GM23248 (cell line): ENCODE measurements at regions not wholly inside any gene's neighbourhood (a gene's known extent, or its start where the extent isn't known, plus 50 kb on each side); places are given as distances from the start of the nearest gene placed in this dataset.

ENCODE experiments used
- EZH2 ChIP-seq: fragments of 200-600 bp; sonication (generic); IDR thresholded peaks from 2 replicates; pipeline ENCODE4 v1.6.1; 2018; ENCODE audit warnings: antibody characterized with exemption, mild to moderate bottlenecking; ENCODE audit not compliant: insufficient read depth, poor library complexity, severe bottlenecking
- EZH2phosphoT487 ChIP-seq: fragments of 200-600 bp; sonication (generic); IDR thresholded peaks from 2 replicates; pipeline ENCODE4 v1.6.1; 2018; ENCODE audit warnings: antibody characterized with exemption, moderate library complexity, mild to moderate bottlenecking, low read depth; ENCODE audit not compliant: insufficient read depth

GRCh38 chr6:126112171-126112632 is 125.9 kb downstream of the TRMT11 start:
- no peak for TF ChIP-seq EZH2phosphoT487
- TF ChIP-seq EZH2: no peak
